GM19238 (cell line): ENCODE measurements at regions not wholly inside any gene's neighbourhood (a gene's known extent, or its start where the extent isn't known, plus 50 kb on each side); places are given as distances from the start of the nearest gene placed in this dataset.

ENCODE experiments used
- DNase-seq: peaks from one replicate; pipeline ENCODE4 v3.0.0; 2011; ENCODE audit warnings: low spot score; ENCODE audit not compliant: insufficient read length

- no peak for DNase-seq
These were observed 92.4 kb downstream of the GLI2 start for GRCh38 chr2:120828066-120828465.

- no peak for DNase-seq
These were observed 93.4 kb downstream of the GLI2 start for GRCh38 chr2:120828829-120829632.

GRCh38 chr2:120829633-120830025, 94.0 kb downstream of the GLI2 start:
- no peak for DNase-seq

DNA sequence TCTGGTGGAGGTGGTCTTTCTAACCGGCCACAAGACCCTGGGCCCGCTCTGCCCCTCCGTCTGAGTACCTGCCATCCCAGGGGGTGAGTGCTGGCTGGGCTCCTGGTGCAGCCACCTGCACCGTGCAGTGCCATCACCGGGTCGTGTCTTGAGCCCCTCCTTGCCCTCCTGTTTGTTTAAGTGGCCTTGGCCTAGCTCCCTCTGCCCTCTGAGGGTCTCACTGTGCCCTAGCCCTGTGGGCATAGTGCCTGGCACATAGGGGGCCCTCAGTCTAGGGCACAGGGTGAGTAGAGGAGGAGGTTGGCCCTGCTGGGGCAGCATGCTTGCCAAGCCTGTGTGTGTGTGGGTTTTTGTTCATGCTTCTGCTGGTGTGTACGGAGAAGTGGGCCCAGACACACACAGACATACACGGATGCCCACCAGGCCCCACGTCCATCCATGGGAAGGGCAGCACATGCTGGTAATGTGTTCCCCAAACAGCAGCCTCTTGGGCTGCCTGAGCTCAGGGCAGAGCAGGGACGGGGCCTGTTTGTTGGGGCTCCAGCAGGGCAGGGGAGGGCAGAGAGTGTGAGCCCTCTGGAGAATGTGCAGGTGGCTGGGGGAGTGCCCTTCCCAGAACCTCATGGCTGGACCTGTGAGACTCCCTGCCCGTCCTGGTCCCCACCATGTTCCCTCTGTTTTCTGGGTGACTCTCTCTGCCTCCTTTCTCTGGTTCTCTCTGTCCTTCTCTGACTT, 94.6 kb downstream of the GLI2 start:
- no peak for DNase-seq

DNA sequence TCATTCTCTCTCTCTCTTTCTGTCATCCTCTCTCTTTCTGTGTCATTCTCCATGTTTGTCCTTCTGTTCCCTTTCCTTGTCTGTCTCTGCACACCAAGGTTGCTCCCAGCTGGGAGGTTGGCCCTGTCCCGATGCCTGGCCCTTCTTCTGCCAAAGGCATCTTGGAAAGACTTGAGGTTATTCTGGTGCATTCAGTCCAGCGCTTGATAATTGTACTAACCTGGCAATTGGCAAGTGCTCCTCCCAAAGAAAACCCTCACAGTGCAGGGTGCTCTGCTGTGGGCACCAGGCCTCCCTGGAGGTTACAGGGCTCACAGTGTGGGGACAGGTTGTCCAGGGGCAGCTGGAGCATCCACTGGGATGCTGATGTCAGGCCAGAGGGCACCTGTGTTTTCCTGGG, 95.4 kb downstream of the GLI2 start:
- DNase-seq = no peak

DNA sequence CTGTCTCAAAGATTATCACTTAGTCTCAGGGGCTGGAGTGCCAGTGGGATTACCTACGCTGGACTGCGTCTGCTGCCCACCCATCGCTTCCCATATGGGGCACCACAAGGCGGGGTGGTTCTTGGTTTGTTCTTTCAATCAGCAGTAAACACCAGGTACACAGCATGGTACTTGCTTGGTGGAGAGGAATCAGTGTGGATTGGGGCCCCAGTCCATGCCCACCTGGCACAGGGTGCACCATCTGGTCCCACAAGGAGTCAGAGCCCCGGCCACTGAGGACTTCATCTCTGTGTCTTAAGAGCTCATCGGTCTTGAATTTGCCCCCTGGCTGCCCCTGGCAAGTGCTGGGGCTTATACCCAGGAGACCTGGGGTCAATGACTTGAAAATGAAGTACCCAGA, 96.2 kb downstream of the GLI2 start:
- DNase-seq = no peak

DNA sequence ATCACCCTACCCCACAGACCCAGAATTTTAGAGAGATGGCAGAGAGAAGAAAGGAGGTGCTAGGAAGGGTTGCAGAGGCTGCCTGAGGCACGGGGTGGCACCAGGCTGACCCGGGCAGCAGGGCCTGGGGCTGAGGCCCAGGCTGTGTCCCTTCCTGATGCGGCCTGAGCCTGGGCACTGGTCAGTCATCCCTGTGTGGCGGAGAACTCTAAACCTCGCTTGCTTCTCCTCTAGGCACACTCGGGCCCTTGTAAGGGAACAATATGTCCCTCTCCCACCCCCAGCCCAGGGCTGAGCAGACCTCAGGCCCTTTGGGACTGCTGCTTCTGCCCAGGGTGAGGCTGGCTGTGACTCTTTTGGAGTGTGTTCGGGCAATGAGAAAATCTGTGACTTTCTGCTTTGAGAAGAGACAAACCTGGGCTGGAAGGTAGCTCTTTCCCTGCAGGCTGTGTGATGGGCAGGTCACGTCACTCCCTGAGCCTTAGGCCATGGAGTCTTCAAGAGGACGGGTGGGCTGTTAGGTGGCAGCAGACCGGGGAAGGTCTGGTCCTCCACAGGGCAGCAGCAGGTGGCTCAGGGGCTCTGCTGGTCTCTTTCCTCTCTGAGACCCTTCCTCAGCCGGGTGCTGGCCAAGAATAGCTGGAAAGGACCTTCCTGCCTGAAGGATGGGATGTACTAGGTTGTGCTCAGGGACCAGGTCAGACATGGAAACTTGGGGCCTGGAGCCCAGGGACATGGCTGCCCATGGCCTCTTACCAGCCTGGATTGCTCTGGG, 96.8 kb downstream of the GLI2 start:
- DNase-seq = no peak

DNA sequence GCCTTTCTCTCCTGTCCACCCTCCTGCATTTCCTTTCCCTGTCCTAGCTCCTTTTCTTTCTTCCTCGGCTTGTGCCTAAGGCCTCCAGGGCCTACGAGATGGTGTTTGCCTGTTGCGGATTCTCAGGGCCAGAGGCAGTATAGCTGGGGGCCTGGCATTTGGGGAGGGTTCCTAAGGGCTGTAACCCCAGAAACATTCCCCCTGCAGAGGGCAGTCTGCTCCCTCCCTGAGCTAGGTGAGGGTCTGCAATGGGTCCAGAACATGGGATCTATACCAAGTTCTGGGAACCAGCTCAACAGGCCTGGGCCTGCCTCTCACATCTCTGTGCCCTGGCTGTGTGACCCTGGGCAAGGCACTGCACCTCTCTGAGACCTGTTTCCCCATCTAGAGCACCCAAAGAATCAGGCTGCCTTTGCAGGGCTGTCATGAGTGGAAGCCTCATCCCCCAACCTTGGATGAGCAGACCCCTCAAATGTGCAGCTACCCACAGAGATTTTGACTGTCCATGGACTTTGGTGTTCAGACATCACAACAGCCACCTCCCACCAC, 97.5 kb downstream of the GLI2 start:
- DNase-seq = no peak

DNA sequence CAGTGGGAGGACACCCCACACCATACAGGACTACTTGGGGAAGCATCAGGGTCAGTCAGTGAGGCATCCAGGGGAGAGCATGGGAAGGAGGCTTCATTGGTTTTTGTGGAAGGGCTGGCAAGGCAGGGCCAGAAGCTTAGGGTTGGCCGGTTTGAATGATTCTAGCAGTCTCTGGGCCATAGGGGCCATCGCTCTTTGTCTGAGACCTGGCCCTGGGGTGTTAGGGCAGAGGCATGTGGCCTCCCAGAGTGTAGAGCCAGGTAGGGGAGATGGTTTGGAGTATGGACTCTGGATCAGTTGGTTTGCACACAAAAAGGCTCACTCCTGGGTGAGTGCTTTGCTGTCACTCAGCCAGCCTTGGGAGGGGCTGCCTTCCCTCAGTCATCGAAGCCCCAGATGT, 98.5 kb downstream of the GLI2 start:
- DNase-seq = no peak

DNA sequence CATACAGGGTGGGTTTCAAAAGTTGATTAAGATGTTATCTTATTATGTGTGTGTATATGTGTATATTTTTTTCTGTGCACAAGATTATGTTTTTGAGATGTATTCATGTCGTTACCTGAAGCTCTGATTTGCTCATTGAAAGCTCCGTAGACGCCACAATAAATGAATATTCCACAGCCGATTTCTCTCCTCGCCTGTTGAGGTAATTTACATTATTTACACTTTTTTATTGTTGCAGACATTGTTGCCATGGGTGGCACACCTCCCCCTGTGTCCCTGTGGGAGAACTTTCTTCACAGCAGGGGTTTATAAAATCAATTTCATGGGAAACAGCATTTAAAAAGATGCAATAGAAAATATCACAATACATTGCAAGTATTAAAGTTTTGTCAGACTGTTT, 100.6 kb downstream of the GLI2 start:
- DNase-seq = no peak

DNA sequence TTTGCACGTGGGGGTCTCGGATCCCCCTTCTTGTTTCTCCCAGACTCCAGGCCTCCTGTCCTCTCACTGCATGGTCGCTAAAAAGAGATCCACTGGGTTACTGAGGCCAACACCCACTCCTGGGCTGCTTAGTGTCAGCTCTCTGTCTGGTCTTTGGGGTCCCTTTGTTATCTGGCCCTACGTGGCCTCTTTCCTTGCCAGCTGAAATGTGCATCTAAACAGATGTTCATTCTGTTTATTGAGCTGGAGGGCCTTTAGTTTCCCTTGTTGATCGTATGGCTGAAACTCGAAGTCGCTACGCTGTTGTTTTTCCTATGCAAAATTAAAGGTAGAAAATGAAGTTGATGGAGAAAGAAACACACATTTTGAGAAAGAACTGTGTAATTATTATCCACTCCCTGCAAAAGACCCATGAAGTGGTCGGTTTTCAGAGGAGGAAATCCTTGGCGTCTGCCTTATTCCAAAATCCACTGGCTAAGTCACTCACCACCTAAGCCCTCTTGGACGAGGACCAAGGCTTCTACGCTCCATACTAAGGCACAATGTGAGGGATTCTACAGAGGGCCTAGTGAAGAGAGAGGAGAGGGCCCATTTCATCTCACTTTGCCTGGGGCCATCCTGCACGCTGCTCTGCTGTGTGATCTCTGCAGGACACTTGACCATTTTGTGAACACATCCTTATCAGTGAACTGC, 105.3 kb downstream of the GLI2 start:
- no peak for DNase-seq

DNA sequence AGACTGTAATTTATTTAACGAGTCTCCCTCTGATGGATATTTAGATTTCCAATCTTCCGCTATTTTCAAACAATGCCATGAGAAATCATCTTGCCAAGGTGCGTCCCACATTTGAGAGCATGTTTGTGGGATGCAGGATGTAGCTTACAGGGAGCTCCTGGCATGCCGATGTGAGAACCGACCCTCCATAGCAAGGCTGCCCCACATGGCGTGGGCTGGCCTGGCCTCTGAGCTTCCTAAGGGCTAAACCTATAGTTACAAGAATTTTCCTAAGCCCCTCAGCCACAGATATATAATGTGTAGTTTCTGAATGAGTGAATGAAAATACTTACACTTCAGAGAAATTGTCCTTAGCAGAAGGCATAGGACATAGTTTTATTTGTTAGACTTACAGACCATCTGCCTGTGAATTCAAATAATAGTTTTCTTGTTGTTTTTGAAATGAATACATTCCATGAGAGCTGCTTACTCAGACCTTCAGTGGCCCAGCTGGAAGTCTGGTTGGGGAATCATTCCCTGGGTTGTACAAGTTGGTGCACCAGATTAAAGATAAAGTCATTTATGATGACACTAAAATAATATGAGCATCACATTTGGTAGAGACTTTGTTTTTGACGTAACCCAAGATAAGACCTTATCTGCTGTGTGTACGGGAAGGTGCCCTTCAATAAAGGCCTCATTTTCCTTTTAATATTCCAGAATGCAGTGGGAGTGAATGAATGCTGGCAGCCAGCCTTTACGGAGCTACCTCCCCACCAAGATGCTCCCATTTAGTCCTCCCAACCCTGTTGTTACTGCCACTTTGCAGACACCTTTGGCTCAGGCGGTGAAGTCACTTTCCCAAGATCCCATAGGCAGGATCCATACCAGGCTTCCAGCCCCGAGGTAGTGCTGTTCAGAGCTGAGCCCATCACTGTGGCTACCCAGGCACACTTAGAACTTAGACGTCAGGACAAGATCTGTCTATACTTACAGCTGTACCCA, 107.1 kb downstream of the GLI2 start:
- DNase-seq = no peak

GRCh38 chr2:120844070-120844738, 108.5 kb downstream of the GLI2 start:
- DNase-seq = no peak

DNA sequence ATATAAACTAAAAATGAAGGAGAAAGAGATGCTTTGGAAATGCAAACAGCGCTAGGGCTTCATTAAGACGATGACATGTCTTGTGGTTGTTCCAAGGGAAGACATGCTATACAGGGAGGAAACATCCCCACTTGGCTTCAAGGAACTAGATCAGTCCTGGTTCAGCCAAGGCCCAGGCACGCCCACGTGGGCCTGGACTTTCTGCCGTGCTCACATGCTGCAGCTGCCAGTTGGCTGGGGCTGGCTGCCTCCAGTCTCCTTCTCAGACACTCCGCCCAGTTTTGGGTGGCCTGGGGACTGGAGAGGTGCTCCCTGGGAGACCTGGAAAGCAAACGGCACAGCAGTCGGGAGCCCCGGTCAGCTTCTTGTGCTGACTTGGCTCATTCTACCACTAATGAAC, 109.6 kb downstream of the GLI2 start:
- DNase-seq = no peak

- no peak for DNase-seq
These were observed 110.9 kb downstream of the GLI2 start for GRCh38 chr2:120846406-120847095.

DNA sequence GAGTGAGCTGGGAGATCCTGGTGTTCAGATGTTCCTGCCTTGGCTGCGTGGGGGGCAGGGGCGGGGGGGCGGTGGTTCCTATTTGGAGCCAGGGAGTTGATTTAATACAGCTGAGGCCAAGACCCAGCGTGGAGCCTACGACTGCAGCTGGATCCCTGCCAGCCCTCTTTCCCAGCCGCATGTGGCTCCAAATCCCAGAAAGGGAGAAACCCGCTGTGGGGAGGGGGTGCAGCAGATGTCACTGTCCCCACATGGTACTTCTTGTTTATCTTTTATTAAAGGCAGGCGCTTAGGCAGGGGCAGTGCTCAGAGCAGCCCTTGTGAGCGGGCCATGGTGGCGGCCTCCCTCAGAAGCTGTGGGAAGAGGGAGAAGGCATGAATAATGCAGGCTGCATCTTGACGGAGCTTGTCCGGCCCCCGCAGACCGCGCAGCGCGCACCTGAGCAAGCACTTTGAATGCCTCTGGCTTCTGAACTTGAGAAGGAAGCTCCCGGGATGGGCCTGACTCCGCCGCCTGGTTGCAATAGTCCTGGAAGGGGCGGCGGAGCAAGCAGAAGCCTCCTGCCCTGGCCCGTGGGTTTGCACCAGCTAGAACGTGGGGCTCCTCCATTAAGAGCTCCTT, 112.1 kb downstream of the GLI2 start:
- DNase-seq = no peak

GRCh38 chr2:120849278-120849677, 113.6 kb downstream of the GLI2 start:
- no peak for DNase-seq

GRCh38 chr2:120850551-120850950, 114.9 kb downstream of the GLI2 start:
- no peak for DNase-seq
